H1 (cell line): ENCODE measurements at regions not wholly inside any gene's neighbourhood (a gene's known extent, or its start where the extent isn't known, plus 50 kb on each side); places are given as distances from the start of the nearest gene placed in this dataset.

ENCODE experiments used
- EZH2 ChIP-seq: fragments of 200-600 bp; sonication (generic); IDR thresholded peaks from 2 replicates; pipeline ENCODE4 v1.7.1; 2012; ENCODE audit warnings: low read depth, mild to moderate bottlenecking, moderate library complexity, low read length, inconsistent platforms; ENCODE audit not compliant: severe bottlenecking
- KDM5A ChIP-seq: fragments of 200-600 bp; IDR thresholded peaks from 2 replicates; pipeline ENCODE4 v1.7.1; 2012; ENCODE audit warnings: mild to moderate bottlenecking, low read length, inconsistent platforms, mixed read lengths
- NRF1 ChIP-seq: IDR thresholded peaks from 2 replicates; pipeline ENCODE4 v1.6.1; 2011; ENCODE audit warnings: mild to moderate bottlenecking, low read depth, low read length, improper control_type of control experiment
- RBBP5 ChIP-seq: IDR thresholded peaks from 2 replicates; pipeline ENCODE4 v1.7.1; 2012; ENCODE audit warnings: low read depth, mild to moderate bottlenecking, inconsistent platforms, low read length, moderate library complexity, borderline replicate concordance
- TF ChIP-seq, protein P1 (sequence below): IDR thresholded peaks from 2 replicates; pipeline ENCODE4 v1.6.1; 2011; ENCODE audit warnings: low read length, improper control_type of control experiment

DNA sequence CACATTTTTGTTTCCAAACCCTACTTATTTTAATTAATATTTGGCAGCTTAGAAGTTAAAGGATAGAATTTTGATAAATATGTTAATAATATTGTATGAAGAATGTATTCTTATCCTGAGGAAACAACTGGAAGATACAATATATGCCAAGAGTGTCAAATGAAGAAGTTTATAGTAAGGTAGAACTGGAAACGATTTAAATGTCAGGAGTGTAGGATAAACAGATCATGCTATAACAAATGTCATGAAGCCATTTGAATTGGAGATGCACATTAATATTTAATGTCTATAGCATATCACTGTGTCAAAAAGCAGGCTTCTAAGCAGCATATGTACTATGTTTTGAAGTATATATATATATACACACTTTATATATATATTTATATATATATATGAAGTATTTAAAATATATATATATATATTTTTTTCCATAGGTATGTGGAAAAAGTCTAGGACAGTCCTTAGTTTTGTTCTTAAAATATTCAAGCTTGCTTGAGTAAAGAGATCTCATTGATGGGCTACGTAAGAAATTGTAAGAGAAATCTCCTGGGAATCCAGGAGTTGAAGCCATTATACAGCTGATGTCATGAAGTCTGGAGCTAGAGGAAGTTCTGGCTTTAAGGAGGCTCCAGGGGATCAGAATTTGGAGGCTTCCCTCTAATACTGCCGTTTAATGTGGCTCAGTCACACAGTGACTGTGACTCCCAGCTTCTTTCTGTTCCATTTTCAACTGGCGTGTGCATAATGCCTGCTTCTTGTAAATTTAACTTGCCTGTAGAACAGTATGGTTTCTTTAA is 79.9 kb upstream of the MYCBP2 start (continued):
- TF ChIP-seq RBBP5 (no peak), KDM5A (no peak), EZH2 (no peak), NRF1 (no peak)
- TF ChIP-seq, protein P1, sequence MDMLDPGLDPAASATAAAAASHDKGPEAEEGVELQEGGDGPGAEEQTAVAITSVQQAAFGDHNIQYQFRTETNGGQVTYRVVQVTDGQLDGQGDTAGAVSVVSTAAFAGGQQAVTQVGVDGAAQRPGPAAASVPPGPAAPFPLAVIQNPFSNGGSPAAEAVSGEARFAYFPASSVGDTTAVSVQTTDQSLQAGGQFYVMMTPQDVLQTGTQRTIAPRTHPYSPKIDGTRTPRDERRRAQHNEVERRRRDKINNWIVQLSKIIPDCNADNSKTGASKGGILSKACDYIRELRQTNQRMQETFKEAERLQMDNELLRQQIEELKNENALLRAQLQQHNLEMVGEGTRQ: no peak
